ENCODE measurements at regions not wholly inside any gene's neighbourhood (a gene's known extent, or its start where the extent isn't known, plus 50 kb on each side); places are given as distances from the start of the nearest gene placed in this dataset.

- H3K27me3 ChIP-seq (replicated peaks; ENCODE audit: insufficient read depth): no peaks in the 10 kb centered on the region
- DNase-seq (ENCODE audit: low spot score): no peak
- no peak overlapping the region for H3K27ac ChIP-seq
- no peaks in the 10 kb centered on the region for H3K4me1 ChIP-seq (replicated peaks)
- no peaks in the 10 kb centered on the region for H3K9me3 ChIP-seq
- intact Hi-C loops (cut with DNase I): no loop called here
- no peak overlapping the region for H3K4me3 ChIP-seq
- no peaks in the 10 kb centered on the region for H3K36me3 ChIP-seq
- TF ChIP-seq POLR2AphosphoS5 (IDR thresholded peaks at IDR 0.05) (no peak), POLR2A (IDR thresholded peaks at IDR 0.05) (no peak), CTCF (IDR thresholded peaks at IDR 0.05) (no peak)
- 86% methylated on average over 4 of the region's 4 CpGs for WGBS
Measured at GRCh38 chr14:58805057-58805456, 167.3 kb downstream of the DACT1 start.

GRCh38 chr14:58805605-58806409, 168.0 kb downstream of the DACT1 start:
- no peaks in the 10 kb centered on the region for H3K27me3 ChIP-seq (replicated peaks; ENCODE audit: insufficient read depth)
- no peak for DNase-seq (ENCODE audit: low spot score)
- H3K9me3 ChIP-seq: no peaks in the 10 kb centered on the region
- intact Hi-C loops (cut with DNase I): no loop called here
- H3K4me3 ChIP-seq: no peak overlapping the region
- no peak overlapping the region for H3K27ac ChIP-seq
- 50% methylated on average over 6 of the region's 6 CpGs for WGBS
- no peak for TF ChIP-seq CTCF (IDR thresholded peaks at IDR 0.05)
- TF ChIP-seq POLR2A (IDR thresholded peaks at IDR 0.05): no peak
- TF ChIP-seq POLR2AphosphoS5 (IDR thresholded peaks at IDR 0.05): no peak
- H3K36me3 ChIP-seq: no peaks in the 10 kb centered on the region
- no peaks in the 10 kb centered on the region for H3K4me1 ChIP-seq (replicated peaks)

GRCh38 chr14:58807191-58807590, 169.4 kb downstream of the DACT1 start:
- intact Hi-C loops (cut with DNase I): no loop called here
- DNase-seq (ENCODE audit: low spot score): no peak
- TF ChIP-seq POLR2AphosphoS5 (IDR thresholded peaks at IDR 0.05) (no peak), CTCF (IDR thresholded peaks at IDR 0.05) (no peak), POLR2A (IDR thresholded peaks at IDR 0.05) (no peak)
- H3K9me3 ChIP-seq: no peaks in the 10 kb centered on the region
- no peaks in the 10 kb centered on the region for H3K27me3 ChIP-seq (replicated peaks; ENCODE audit: insufficient read depth)
- H3K36me3 ChIP-seq: no peaks in the 10 kb centered on the region
- H3K4me3 ChIP-seq: no peak overlapping the region
- no peaks in the 10 kb centered on the region for H3K4me1 ChIP-seq (replicated peaks)
- H3K27ac ChIP-seq: no peak overlapping the region

- Histone ChIP-seq H3K4me1 (replicated peaks) (no peaks in the 10 kb centered on the region), H3K36me3 (no peaks in the 10 kb centered on the region), H3K4me3 (no peak overlapping the region), H3K27ac (peak overlapping the region in 1 of 2 donors; percentile 39), H3K27me3 (replicated peaks; ENCODE audit: insufficient read depth) (no peaks in the 10 kb centered on the region), H3K9me3 (no peaks in the 10 kb centered on the region)
- DNase-seq (ENCODE audit: low spot score): peak; percentile 58
- intact Hi-C loops (cut with DNase I): no loop called here
- TF ChIP-seq POLR2A (IDR thresholded peaks at IDR 0.05) (no peak), POLR2AphosphoS5 (IDR thresholded peaks at IDR 0.05) (peak; percentile 67)
- 30% methylated on average over 4 of the region's 4 CpGs for WGBS
Measured at GRCh38 chr14:58808828-58809227, 171.1 kb downstream of the DACT1 start.

GRCh38 chr14:58809520-58809919, 171.8 kb downstream of the DACT1 start:
- no peak for DNase-seq (ENCODE audit: low spot score)
- 72% methylated on average over 1 of the region's 1 CpG for WGBS
- no peaks in the 10 kb centered on the region for H3K27me3 ChIP-seq (replicated peaks; ENCODE audit: insufficient read depth)
- H3K36me3 ChIP-seq: no peaks in the 10 kb centered on the region
- H3K9me3 ChIP-seq: no peaks in the 10 kb centered on the region
- intact Hi-C loops (cut with DNase I): no loop called here
- H3K27ac ChIP-seq: no peak overlapping the region
- H3K4me3 ChIP-seq: no peak overlapping the region
- TF ChIP-seq POLR2AphosphoS5 (IDR thresholded peaks at IDR 0.05): no peak
- TF ChIP-seq CTCF (IDR thresholded peaks at IDR 0.05): no peak
- no peak for TF ChIP-seq POLR2A (IDR thresholded peaks at IDR 0.05)
- no peaks in the 10 kb centered on the region for H3K4me1 ChIP-seq (replicated peaks)

Data from prostate gland (tissue), 2 donors.